Transverse colon (tissue), 4 donors: ENCODE measurements at regions not wholly inside any gene's neighbourhood (a gene's known extent, or its start where the extent isn't known, plus 50 kb on each side); places are given as distances from the start of the nearest gene placed in this dataset.
"Not testable (repeated sequence)": the region's sequence is repeated elsewhere in the genome, so short reads cannot be mapped to it uniquely, and the experiment has no call there.

Experiments
- DNase-seq: peaks from one replicate; pipeline ENCODE4 v3.0.0-alpha.2; 2019
- H3K27ac ChIP-seq, 4 donors: fragments of 200-600 bp; sonication (generic); 2 replicates each; pipeline ENCODE4 v1.5.1; 2016 to 2018; ENCODE audit warnings: inconsistent platforms in 4 of 4
- H3K27me3 ChIP-seq: fragments of 200-600 bp; sonication (generic); 2 replicates; pipeline ENCODE4 v1.5.1; 2017; ENCODE audit warnings: inconsistent platforms
- H3K36me3 ChIP-seq, 4 donors: fragments of 200-600 bp; sonication (generic); 2 replicates each; pipeline ENCODE4 v1.5.1; 2017 to 2019; ENCODE audit warnings: inconsistent platforms in 4 of 4
- H3K4me1 ChIP-seq, 4 donors: fragments of 200-600 bp; sonication (generic); 2 replicates each; pipeline ENCODE4 v1.5.1; 2017 to 2020; ENCODE audit warnings: inconsistent platforms in 4 of 4
- H3K4me3 ChIP-seq, 4 donors: fragments of 200-600 bp; sonication (generic); 1 replicate in 1 of 4; 2 replicates in 3 of 4; pipeline versions ENCODE4 v1.5.1 to v1.6.1; 2017 to 2019; ENCODE audit warnings: inconsistent platforms in 4 of 4
- H3K9me3 ChIP-seq, 2 donors: fragments of 200-600 bp; sonication (generic); 2 replicates each; pipeline ENCODE4 v1.5.1; 2017 to 2019; ENCODE audit warnings: inconsistent platforms in 2 of 2
- EP300 ChIP-seq: sonication (generic); formaldehyde crosslinking; IDR thresholded peaks from one replicate; pipeline ENCODE4 v1.6.1; 2017; ENCODE audit warnings: antibody characterized with exemption, low read depth
- POLR2A ChIP-seq: fragments of 450-650 bp; IDR thresholded peaks from one replicate; pipeline ENCODE4 v1.6.1; 2016; ENCODE audit warnings: antibody characterized with exemption, mild to moderate bottlenecking, moderate library complexity
- POLR2AphosphoS5 ChIP-seq, 3 donors: sonication (generic); formaldehyde crosslinking; IDR thresholded peaks; one replicate each; pipeline ENCODE4 v1.6.1; 2016; ENCODE audit warnings: antibody characterized with exemption in 3 of 3
- WGBS, 2 donors: methylation state at CpG; one replicate each; pipeline ENCODE4 v1.1.5; 2018; ENCODE audit warnings: low coverage in 1 of 2; 5-methylcytosine and 5-hydroxymethylcytosine counted together
- in situ Hi-C, 4 donors: fragments of 200-750 bp; cut with MboI; loops; one replicate each; pipeline versions ENCODE4 v1.15.0 to v1.15.1; 2017; ENCODE audit warnings: low sequenced_read_pairs in 3 of 4, low pct_ligation_motif_present in 1 of 4, low pct_unique_long_range_greater_than_20kb in 1 of 4
- intact Hi-C: fragments of 100-400 bp; cut with DNase I; formaldehyde crosslinking; loops from one replicate; pipeline ENCODE4 v1.15.1; 2023; ENCODE audit warnings: low total_unique reads
- TF ChIP-seq, protein P1 (sequence below), 5 experiments: fragments of 200-600 bp in 3 of 5; fragments of 450-650 bp in 2 of 5; sonication (generic) in 3 of 5; IDR thresholded peaks; 1 replicate in 2 of 5; 2 replicates in 3 of 5; pipeline ENCODE4 v1.5.1; 2016 to 2017; ENCODE audit warnings: antibody characterized with exemption in 5 of 5, inconsistent platforms in 3 of 5, mild to moderate bottlenecking in 2 of 5, moderate library complexity in 1 of 5

DNA sequence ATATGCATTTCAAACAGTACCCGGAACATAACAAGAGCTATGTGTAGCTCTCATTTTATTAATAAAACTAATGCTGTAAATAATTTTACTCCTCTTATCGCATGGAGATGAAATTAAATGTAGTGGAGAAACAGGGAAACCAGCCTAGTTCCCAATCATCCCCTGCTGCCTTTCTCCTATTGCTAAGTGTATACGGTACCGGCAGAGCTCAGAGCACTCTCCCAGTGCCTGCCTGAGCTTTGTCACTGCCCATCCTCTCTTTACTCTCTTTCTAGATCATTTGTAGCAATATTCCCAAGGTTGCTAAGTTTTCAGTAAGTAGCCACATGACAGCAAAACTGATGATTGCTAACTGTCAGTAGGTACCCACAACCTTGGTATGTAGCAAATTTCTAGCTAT lies 85.5 kb upstream of the ZSWIM2 start:
- Histone ChIP-seq H3K4me3 (no peak overlapping the region), H3K4me1 (no peaks in the 10 kb centered on the region), H3K9me3 (no peaks in the 10 kb centered on the region), H3K27ac (no peak overlapping the region), H3K36me3 (no peaks in the 10 kb centered on the region), H3K27me3 (no peaks in the 10 kb centered on the region)
- no peak for DNase-seq
- in situ Hi-C loops (no loop called here), intact Hi-C loops (no loop called here)
- 70 to 86% methylated on average over 4 of the region's 4 CpGs for WGBS, 2 donors
- TF ChIP-seq EP300 = no peak
- TF ChIP-seq, protein P1, sequence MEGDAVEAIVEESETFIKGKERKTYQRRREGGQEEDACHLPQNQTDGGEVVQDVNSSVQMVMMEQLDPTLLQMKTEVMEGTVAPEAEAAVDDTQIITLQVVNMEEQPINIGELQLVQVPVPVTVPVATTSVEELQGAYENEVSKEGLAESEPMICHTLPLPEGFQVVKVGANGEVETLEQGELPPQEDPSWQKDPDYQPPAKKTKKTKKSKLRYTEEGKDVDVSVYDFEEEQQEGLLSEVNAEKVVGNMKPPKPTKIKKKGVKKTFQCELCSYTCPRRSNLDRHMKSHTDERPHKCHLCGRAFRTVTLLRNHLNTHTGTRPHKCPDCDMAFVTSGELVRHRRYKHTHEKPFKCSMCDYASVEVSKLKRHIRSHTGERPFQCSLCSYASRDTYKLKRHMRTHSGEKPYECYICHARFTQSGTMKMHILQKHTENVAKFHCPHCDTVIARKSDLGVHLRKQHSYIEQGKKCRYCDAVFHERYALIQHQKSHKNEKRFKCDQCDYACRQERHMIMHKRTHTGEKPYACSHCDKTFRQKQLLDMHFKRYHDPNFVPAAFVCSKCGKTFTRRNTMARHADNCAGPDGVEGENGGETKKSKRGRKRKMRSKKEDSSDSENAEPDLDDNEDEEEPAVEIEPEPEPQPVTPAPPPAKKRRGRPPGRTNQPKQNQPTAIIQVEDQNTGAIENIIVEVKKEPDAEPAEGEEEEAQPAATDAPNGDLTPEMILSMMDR (IDR thresholded peaks at IDR 0.05) = no peak
- TF ChIP-seq POLR2A = no peak
- TF ChIP-seq POLR2AphosphoS5 (IDR thresholded peaks at IDR 0.05) = no peak

DNA sequence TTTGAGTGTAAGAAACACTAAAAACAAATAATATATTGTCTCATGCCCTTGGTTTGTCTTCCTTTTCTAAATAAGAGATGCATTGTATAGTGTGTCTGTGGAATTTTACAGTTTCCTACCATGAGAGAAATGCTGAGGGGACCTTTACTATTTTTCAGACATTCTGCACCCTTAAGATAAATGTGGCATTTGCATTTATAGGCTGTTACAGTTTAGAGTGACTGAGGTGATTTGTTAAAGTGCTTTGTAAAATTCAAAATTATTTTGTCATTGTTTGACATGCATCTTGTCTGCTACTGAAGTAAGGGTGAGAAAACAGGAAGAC lies 78.9 kb upstream of the ZSWIM2 start:
- no peak for DNase-seq
- no peaks in the 10 kb centered on the region for H3K4me1 ChIP-seq
- H3K4me3 ChIP-seq = no peak overlapping the region
- H3K27me3 ChIP-seq = no peaks in the 10 kb centered on the region
- in situ Hi-C loops = no loop called here
- intact Hi-C loops = no loop called here
- H3K27ac ChIP-seq = no peak overlapping the region
- H3K9me3 ChIP-seq = no peaks in the 10 kb centered on the region
- H3K36me3 ChIP-seq = no peaks in the 10 kb centered on the region
- TF ChIP-seq, protein P1 (IDR thresholded peaks at IDR 0.05) = no peak
- TF ChIP-seq POLR2A (no peak), POLR2AphosphoS5 (IDR thresholded peaks at IDR 0.05) (no peak), EP300 (no peak)

DNA sequence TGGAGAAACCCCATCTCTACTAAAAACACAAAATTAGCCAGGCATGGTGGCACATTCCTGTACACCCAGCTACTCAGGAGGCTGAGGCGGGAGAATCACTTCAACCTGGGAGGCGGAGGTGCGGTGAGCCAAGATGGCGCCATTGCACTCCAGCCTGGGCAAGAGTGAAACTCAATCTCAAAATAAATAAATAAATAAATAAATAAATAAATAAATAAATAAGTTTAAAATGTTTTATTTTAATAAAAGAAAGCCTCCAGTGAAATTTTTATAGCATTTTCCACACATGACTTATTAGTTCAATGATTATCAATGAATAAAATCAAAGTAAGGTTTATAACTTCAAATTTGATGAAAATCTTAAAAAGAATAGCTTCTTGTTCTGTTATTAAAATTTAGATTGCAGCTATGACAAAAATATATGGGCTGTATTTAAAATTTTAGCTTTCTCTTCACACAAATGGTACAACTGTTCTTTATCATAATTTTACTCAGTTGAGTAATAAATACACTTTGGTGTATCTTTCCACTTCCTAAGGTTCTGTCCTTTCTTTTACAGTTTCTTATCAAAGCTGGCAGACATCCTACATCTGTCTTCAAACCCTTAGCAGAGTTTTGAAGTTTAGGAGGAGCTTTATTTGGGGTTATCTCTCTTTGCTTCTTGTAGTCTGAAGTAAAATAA lies 78.4 kb upstream of the ZSWIM2 start:
- intact Hi-C loops (no loop called here), in situ Hi-C loops (no loop called here)
- Histone ChIP-seq H3K27me3 (no peaks in the 10 kb centered on the region), H3K27ac (no peak overlapping the region), H3K4me3 (no peak overlapping the region), H3K9me3 (no peaks in the 10 kb centered on the region), H3K4me1 (no peaks in the 10 kb centered on the region), H3K36me3 (no peaks in the 10 kb centered on the region)
- 96 to 97% methylated on average over 4 of the region's 4 CpGs for WGBS, 2 donors
- DNase-seq = no peak
- TF ChIP-seq POLR2AphosphoS5 (IDR thresholded peaks at IDR 0.05) (no peak), EP300 (no peak), POLR2A (no peak)
- TF ChIP-seq, protein P1 (IDR thresholded peaks at IDR 0.05) = no peak

DNA sequence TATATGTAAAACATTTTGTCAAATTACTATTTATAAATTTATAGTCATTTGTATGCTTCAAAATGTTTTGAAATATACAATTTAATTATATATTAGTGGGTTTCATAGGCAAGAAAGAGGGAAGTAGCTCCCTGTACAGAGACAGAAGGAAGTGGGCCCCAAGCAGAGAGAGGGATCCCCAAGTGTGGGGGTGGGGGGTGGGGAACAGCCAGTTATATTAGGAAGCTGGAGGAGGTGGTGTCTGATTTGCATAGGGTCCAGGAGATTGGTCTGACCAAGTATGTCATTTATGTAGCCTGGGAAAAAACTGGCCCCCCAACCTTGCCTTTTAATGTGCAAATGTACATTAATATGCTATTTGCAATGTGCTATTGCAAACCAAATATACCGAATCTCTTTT lies 76.5 kb upstream of the ZSWIM2 start:
- WGBS, 2 donors = 39 to 82% methylated on average over 1 of the region's 1 CpG
- no peaks in the 10 kb centered on the region for H3K36me3 ChIP-seq
- in situ Hi-C loops (no loop called here), intact Hi-C loops (no loop called here)
- no peaks in the 10 kb centered on the region for H3K9me3 ChIP-seq
- no peak overlapping the region for H3K4me3 ChIP-seq
- no peaks in the 10 kb centered on the region for H3K4me1 ChIP-seq
- H3K27ac ChIP-seq = no peak overlapping the region
- no peak for TF ChIP-seq POLR2AphosphoS5 (IDR thresholded peaks at IDR 0.05)
- TF ChIP-seq, protein P1 (IDR thresholded peaks at IDR 0.05) = no peak
- no peak for TF ChIP-seq EP300
- TF ChIP-seq POLR2A = no peak
- DNase-seq = no peak
- no peaks in the 10 kb centered on the region for H3K27me3 ChIP-seq

DNA sequence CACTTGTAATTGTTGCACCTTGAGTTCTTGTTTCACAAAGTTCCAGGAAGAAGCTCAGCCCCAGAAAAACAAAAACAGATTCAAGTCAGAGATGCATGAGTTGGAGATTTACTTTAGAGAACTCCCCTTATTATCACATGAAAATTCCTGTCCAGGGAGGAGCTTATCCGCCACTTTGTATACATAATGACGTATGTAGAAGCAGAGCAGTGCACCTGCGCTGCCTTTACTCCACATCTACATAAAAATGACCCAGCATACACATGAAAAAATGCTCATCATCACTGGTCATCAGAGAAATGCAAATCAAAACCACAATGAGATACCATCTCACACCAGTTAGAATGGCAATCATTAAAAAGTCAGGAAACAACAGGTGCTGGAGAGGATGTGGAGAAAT lies 73.3 kb upstream of the ZSWIM2 start:
- in situ Hi-C loops = not testable (repeated sequence)

More for the DNA sequence above, 73.3 kb upstream of the ZSWIM2 start:
- H3K27ac ChIP-seq, H3K4me1 ChIP-seq, DNase-seq, intact Hi-C loops, H3K9me3 ChIP-seq, H3K4me3 ChIP-seq, H3K36me3 ChIP-seq, H3K27me3 ChIP-seq: not testable (repeated sequence)
- WGBS, 2 donors = 87 to 88% methylated on average over 3 of the region's 3 CpGs
